K562 (cell line): ENCODE measurements at regions not wholly inside any gene's neighbourhood (a gene's known extent, or its start where the extent isn't known, plus 50 kb on each side); places are given as distances from the start of the nearest gene placed in this dataset.

Experiments
- ETS2 ChIP-seq: IDR thresholded peaks from 2 replicates; pipeline ENCODE4 v1.6.1; 2016; ENCODE audit warnings: borderline replicate concordance, missing genetic modification characterization, mild to moderate bottlenecking, moderate library complexity, missing compliant biosample characterization; ENCODE audit not compliant: poor library complexity, severe bottlenecking
- HNRNPL ChIP-seq: fragments of 200-400 bp; formaldehyde crosslinking; IDR thresholded peaks from 2 replicates; pipeline ENCODE4 v1.6.1; 2017; ENCODE audit warnings: low read depth, mild to moderate bottlenecking, low read length
- IRF2 ChIP-seq: sonication (generic); formaldehyde crosslinking; IDR thresholded peaks from 2 replicates; pipeline ENCODE4 v1.8.1; 2022; ENCODE audit warnings: mild to moderate bottlenecking, missing genetic modification reagents
- MCM7 ChIP-seq, 2 experiments: fragments of 450-650 bp; IDR thresholded peaks; 2 replicates each; pipeline ENCODE4 v1.6.1; 2016 to 2018
- MEF2D ChIP-seq: conservative IDR thresholded peaks from 2 replicates; pipeline ENCODE4 v1.6.1; 2016; ENCODE audit warnings: low read depth, missing genetic modification characterization, missing compliant biosample characterization
- NCOA1 ChIP-seq: fragments of 450-650 bp; IDR thresholded peaks from 2 replicates; pipeline ENCODE4 v1.6.1; 2016; ENCODE audit warnings: low read depth
- OTX1 ChIP-seq: fragments of 450-650 bp; formaldehyde crosslinking; IDR thresholded peaks from 2 replicates; pipeline ENCODE4 v1.4.0; 2022; ENCODE audit warnings: mild to moderate bottlenecking
- PML ChIP-seq: IDR thresholded peaks from 2 replicates; pipeline ENCODE4 v1.6.1; 2012; ENCODE audit warnings: low read length, inconsistent platforms
- POLR2B ChIP-seq: fragments of 450-650 bp; IDR thresholded peaks from 2 replicates; pipeline ENCODE4 v1.6.1; 2018; ENCODE audit warnings: low read depth; ENCODE audit not compliant: partially characterized antibody
- POLR2G ChIP-seq: fragments of 200-400 bp; formaldehyde crosslinking; IDR thresholded peaks from 2 replicates; pipeline ENCODE4 v1.6.1; 2017; ENCODE audit warnings: low read depth, mild to moderate bottlenecking, antibody characterized with exemption, low read length, moderate library complexity
- POLR3A ChIP-seq: IDR thresholded peaks from 2 replicates; pipeline ENCODE4 v1.6.1; 2011; ENCODE audit warnings: borderline replicate concordance, mild to moderate bottlenecking, moderate library complexity; ENCODE audit not compliant: insufficient read length, insufficient read depth; ENCODE audit errors: extremely low read depth
- SMARCC2 ChIP-seq: fragments of 450-650 bp; IDR thresholded peaks from 2 replicates; pipeline ENCODE4 v1.6.1; 2017; ENCODE audit warnings: antibody characterized with exemption, moderate library complexity, mild to moderate bottlenecking, low read depth
- ZNF212 ChIP-seq: fragments of 450-650 bp; formaldehyde crosslinking; IDR thresholded peaks from 2 replicates; pipeline ENCODE4 v1.4.0; 2020; ENCODE audit warnings: mild to moderate bottlenecking
- ZNF217 ChIP-seq: sonication (generic); formaldehyde crosslinking; IDR thresholded peaks from 2 replicates; pipeline ENCODE4 v1.8.0; 2022; ENCODE audit warnings: mild to moderate bottlenecking, missing genetic modification reagents
- ZNF311 ChIP-seq: fragments of 250-450 bp; sonication (Bioruptor Pico); IDR thresholded peaks from 2 replicates; pipeline ENCODE4 v1.4.0; 2020; ENCODE audit warnings: mild to moderate bottlenecking, moderate library complexity
- ZNF668 ChIP-seq: fragments of 250-450 bp; sonication (Bioruptor Pico); IDR thresholded peaks from 2 replicates; pipeline ENCODE4 v1.8.0; 2022; ENCODE audit warnings: mild to moderate bottlenecking, inconsistent platforms
- ZSCAN29 ChIP-seq: fragments of 450-650 bp; IDR thresholded peaks from 2 replicates; pipeline ENCODE4 v1.6.1; 2017
- TF ChIP-seq, protein P1 (sequence below): fragments of 450-650 bp; conservative IDR thresholded peaks from 2 replicates; pipeline ENCODE4 v1.6.1; 2016; ENCODE audit warnings: missing genetic modification characterization, low read depth, mild to moderate bottlenecking, control low read depth, missing compliant biosample characterization
- TF ChIP-seq, protein P2 (sequence below): fragments of 450-650 bp; conservative IDR thresholded peaks from 2 replicates; pipeline ENCODE4 v1.6.1; 2016; ENCODE audit warnings: missing genetic modification characterization, low read depth, mild to moderate bottlenecking, missing compliant biosample characterization, moderate library complexity
- TF ChIP-seq, protein P3 (sequence below): sonication (generic); formaldehyde crosslinking; IDR thresholded peaks from 2 replicates; pipeline ENCODE4 v1.8.0; 2022; ENCODE audit warnings: missing genetic modification reagents, mild to moderate bottlenecking, borderline replicate concordance
- TF ChIP-seq, protein P4 (sequence below): sonication (generic); formaldehyde crosslinking; IDR thresholded peaks from 2 replicates; pipeline ENCODE4 v1.9.0; 2022; ENCODE audit warnings: mild to moderate bottlenecking, missing genetic modification reagents
- TF ChIP-seq, protein P5 (sequence below), 2 experiments: IDR thresholded peaks; 2 replicates each; pipeline ENCODE4 v1.6.1; 2012; ENCODE audit warnings: improper control_type of control experiment in 2 of 2, low read depth in 2 of 2, low read length in 2 of 2, borderline replicate concordance in 1 of 2
- TF ChIP-seq, protein P6 (sequence below): fragments of 250-450 bp; sonication (Bioruptor Pico); IDR thresholded peaks from 2 replicates; pipeline ENCODE4 v1.4.0; 2020

DNA sequence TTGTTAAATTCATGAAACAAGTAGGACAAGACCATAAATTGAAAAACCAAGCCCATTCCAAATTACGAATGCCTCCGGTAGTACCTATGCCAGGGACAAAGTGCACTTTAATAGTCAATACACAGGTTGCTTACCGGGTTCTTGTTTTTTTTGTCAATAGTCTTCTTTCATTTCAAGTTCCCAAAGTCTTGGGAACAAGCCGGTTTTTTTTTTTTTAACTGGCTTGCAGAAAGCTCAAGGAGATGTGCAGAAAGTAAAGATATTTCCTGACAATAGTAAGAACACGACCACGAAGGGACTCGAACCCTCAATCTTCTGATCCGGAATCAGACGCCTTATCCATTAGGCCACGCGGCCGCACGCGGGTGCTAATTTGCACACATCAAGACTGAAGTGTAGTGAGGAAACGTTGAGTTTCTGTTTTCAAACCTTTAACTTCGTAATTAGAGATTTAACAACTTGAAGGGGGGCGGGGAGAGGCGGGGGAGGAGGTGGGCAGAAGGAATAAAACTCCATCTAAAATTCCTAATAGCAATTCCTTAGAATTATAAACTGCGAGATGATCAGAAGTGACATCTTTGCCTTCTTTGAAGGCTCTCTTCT lies 181.0 kb downstream of the TRIM27 start (continued):
- no peak for TF ChIP-seq MCM7 (IDR thresholded peaks at IDR 0.05)
- no peak for TF ChIP-seq ZNF668
- TF ChIP-seq ZNF217: no peak
- TF ChIP-seq ZSCAN29: peak; percentile 88
- TF ChIP-seq, protein P1, sequence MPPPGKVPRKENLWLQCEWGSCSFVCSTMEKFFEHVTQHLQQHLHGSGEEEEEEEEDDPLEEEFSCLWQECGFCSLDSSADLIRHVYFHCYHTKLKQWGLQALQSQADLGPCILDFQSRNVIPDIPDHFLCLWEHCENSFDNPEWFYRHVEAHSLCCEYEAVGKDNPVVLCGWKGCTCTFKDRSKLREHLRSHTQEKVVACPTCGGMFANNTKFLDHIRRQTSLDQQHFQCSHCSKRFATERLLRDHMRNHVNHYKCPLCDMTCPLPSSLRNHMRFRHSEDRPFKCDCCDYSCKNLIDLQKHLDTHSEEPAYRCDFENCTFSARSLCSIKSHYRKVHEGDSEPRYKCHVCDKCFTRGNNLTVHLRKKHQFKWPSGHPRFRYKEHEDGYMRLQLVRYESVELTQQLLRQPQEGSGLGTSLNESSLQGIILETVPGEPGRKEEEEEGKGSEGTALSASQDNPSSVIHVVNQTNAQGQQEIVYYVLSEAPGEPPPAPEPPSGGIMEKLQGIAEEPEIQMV (tag): no peak
- TF ChIP-seq, protein P2, sequence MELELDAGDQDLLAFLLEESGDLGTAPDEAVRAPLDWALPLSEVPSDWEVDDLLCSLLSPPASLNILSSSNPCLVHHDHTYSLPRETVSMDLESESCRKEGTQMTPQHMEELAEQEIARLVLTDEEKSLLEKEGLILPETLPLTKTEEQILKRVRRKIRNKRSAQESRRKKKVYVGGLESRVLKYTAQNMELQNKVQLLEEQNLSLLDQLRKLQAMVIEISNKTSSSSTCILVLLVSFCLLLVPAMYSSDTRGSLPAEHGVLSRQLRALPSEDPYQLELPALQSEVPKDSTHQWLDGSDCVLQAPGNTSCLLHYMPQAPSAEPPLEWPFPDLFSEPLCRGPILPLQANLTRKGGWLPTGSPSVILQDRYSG (tag): no peak
- TF ChIP-seq, protein P3, sequence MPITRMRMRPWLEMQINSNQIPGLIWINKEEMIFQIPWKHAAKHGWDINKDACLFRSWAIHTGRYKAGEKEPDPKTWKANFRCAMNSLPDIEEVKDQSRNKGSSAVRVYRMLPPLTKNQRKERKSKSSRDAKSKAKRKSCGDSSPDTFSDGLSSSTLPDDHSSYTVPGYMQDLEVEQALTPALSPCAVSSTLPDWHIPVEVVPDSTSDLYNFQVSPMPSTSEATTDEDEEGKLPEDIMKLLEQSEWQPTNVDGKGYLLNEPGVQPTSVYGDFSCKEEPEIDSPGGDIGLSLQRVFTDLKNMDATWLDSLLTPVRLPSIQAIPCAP (CRISPR knock-in tag): no peak
- TF ChIP-seq, protein P4, sequence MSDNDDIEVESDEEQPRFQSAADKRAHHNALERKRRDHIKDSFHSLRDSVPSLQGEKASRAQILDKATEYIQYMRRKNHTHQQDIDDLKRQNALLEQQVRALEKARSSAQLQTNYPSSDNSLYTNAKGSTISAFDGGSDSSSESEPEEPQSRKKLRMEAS: peak; percentile 86
- TF ChIP-seq ETS2: no peak
- TF ChIP-seq NCOA1: no peak
- TF ChIP-seq OTX1 (CRISPR knock-in tag): no peak
- TF ChIP-seq, protein P5, sequence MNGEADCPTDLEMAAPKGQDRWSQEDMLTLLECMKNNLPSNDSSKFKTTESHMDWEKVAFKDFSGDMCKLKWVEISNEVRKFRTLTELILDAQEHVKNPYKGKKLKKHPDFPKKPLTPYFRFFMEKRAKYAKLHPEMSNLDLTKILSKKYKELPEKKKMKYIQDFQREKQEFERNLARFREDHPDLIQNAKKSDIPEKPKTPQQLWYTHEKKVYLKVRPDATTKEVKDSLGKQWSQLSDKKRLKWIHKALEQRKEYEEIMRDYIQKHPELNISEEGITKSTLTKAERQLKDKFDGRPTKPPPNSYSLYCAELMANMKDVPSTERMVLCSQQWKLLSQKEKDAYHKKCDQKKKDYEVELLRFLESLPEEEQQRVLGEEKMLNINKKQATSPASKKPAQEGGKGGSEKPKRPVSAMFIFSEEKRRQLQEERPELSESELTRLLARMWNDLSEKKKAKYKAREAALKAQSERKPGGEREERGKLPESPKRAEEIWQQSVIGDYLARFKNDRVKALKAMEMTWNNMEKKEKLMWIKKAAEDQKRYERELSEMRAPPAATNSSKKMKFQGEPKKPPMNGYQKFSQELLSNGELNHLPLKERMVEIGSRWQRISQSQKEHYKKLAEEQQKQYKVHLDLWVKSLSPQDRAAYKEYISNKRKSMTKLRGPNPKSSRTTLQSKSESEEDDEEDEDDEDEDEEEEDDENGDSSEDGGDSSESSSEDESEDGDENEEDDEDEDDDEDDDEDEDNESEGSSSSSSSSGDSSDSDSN (IDR thresholded peaks at IDR 0.05; ENCODE audit: borderline replicate concordance in 1 of 2, low read depth in 2 of 2, low read length in 2 of 2): peak; percentile 53 to 62; a peak in 2 of 4 replicates
- TF ChIP-seq HNRNPL: no peak
- no peak for TF ChIP-seq PML
- peak; percentile 86 for TF ChIP-seq POLR3A
- TF ChIP-seq, protein P6, sequence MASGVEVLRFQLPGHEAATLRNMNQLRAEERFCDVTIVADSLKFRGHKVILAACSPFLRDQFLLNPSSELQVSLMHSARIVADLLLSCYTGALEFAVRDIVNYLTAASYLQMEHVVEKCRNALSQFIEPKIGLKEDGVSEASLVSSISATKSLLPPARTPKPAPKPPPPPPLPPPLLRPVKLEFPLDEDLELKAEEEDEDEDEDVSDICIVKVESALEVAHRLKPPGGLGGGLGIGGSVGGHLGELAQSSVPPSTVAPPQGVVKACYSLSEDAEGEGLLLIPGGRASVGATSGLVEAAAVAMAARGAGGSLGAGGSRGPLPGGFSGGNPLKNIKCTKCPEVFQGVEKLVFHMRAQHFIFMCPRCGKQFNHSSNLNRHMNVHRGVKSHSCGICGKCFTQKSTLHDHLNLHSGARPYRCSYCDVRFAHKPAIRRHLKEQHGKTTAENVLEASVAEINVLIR: no peak
- no peak for TF ChIP-seq ZNF212 (CRISPR knock-in tag)
- no peak for TF ChIP-seq IRF2
- TF ChIP-seq SMARCC2: no peak
- TF ChIP-seq POLR2G: no peak
- no peak for TF ChIP-seq MEF2D
- no peak for TF ChIP-seq POLR2B
- TF ChIP-seq ZNF311 (CRISPR knock-in tag): no peak
